ENCODE measurements at regions not wholly inside any gene's neighbourhood (a gene's known extent, or its start where the extent isn't known, plus 50 kb on each side); places are given as distances from the start of the nearest gene placed in this dataset.

DNA sequence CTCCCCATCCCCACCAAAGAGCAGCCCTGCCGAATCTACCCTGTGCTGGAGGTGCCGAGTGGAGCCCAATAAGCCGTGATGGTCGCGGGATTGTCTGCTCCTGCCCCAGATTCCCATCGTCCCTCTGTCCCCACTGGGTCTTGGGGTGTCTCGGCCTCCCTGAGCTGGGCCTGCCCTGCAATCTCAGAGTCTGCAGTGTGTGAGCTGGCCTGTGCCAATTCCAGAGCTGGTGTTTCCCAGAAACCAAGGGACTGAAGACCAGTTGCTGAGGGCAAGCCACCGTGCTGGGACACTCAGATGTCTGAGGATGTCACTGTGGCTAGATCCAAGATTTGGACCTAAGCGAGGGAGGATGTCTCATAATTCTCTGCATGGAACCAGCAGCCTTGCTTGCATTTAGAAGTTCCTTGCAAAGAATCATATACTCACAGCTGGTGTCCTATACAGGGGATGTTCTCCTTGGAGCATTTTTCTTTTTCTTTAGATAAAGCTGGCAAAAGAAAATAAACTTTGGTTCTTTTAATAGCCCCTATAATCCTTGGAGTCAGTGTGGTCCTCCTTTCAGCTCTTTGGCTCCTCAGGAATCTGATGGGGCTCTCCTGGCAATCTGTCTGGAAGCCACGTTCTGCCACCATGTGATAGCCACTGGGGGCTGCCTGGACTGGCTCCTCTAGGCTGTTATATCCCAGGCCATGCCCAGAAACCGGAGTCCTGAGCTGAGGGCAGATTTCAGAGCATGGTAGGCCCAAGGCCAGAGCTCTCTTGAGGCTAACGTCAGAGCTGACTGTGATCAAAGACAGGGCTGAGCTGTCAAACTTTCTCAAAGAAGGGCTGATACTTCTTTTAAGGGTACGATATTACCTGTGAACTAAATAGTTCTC lies 140.1 kb upstream of the HAAO start (continued):
- no peak for TF ChIP-seq ZNF331 (CRISPR knock-in tag; IDR thresholded peaks at IDR 0.05; ENCODE audit: low read depth)
- no peak for TF ChIP-seq STAT1 (IDR thresholded peaks at IDR 0.05; ENCODE audit: unreplicated experiment)
- no peak for TF ChIP-seq ZNF114 (CRISPR knock-in tag; IDR thresholded peaks at IDR 0.05)
- no peak for TF ChIP-seq ETS1 (IDR thresholded peaks at IDR 0.05)
- TF ChIP-seq JUNB (IDR thresholded peaks at IDR 0.05; ENCODE audit: unreplicated experiment) = no peak

DNA sequence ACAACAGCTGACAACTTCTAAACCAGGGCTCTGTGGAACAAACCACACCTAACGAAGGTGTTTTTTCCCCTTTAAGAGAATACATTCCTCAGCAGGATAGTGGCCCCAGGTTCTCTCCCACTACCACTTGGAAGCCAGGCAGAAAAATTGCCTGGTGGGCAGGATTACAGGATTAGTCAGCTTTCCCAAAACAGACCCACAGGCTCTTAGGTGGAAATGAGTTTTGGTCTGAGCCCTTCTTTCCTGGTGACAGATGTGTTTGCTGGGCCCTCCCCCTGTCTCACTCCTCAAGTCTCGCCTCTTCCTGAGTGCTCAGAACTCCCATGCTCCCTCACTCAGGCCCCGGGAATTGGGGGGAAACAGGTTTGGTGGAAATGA lies 139.4 kb upstream of the HAAO start:
- no peak overlapping the region for H3K4me2 ChIP-seq
- TF ChIP-seq ETS1 (IDR thresholded peaks at IDR 0.05) (no peak), JUNB (IDR thresholded peaks at IDR 0.05; ENCODE audit: unreplicated experiment) (no peak), CREB1 (CRISPR knock-in tag; IDR thresholded peaks at IDR 0.05; ENCODE audit: low read depth) (no peak), EZH2 (IDR thresholded peaks at IDR 0.05; ENCODE audit: low read depth, unreplicated experiment) (no peak), POLR2AphosphoS5 (IDR thresholded peaks at IDR 0.05; ENCODE audit: low read depth) (no peak), CTCF (conservative IDR thresholded peaks at IDR 0.05; ENCODE audit: low read depth in 2 of 2) (no peak), ZNF114 (CRISPR knock-in tag; IDR thresholded peaks at IDR 0.05) (no peak)
- TF ChIP-seq, protein P1, sequence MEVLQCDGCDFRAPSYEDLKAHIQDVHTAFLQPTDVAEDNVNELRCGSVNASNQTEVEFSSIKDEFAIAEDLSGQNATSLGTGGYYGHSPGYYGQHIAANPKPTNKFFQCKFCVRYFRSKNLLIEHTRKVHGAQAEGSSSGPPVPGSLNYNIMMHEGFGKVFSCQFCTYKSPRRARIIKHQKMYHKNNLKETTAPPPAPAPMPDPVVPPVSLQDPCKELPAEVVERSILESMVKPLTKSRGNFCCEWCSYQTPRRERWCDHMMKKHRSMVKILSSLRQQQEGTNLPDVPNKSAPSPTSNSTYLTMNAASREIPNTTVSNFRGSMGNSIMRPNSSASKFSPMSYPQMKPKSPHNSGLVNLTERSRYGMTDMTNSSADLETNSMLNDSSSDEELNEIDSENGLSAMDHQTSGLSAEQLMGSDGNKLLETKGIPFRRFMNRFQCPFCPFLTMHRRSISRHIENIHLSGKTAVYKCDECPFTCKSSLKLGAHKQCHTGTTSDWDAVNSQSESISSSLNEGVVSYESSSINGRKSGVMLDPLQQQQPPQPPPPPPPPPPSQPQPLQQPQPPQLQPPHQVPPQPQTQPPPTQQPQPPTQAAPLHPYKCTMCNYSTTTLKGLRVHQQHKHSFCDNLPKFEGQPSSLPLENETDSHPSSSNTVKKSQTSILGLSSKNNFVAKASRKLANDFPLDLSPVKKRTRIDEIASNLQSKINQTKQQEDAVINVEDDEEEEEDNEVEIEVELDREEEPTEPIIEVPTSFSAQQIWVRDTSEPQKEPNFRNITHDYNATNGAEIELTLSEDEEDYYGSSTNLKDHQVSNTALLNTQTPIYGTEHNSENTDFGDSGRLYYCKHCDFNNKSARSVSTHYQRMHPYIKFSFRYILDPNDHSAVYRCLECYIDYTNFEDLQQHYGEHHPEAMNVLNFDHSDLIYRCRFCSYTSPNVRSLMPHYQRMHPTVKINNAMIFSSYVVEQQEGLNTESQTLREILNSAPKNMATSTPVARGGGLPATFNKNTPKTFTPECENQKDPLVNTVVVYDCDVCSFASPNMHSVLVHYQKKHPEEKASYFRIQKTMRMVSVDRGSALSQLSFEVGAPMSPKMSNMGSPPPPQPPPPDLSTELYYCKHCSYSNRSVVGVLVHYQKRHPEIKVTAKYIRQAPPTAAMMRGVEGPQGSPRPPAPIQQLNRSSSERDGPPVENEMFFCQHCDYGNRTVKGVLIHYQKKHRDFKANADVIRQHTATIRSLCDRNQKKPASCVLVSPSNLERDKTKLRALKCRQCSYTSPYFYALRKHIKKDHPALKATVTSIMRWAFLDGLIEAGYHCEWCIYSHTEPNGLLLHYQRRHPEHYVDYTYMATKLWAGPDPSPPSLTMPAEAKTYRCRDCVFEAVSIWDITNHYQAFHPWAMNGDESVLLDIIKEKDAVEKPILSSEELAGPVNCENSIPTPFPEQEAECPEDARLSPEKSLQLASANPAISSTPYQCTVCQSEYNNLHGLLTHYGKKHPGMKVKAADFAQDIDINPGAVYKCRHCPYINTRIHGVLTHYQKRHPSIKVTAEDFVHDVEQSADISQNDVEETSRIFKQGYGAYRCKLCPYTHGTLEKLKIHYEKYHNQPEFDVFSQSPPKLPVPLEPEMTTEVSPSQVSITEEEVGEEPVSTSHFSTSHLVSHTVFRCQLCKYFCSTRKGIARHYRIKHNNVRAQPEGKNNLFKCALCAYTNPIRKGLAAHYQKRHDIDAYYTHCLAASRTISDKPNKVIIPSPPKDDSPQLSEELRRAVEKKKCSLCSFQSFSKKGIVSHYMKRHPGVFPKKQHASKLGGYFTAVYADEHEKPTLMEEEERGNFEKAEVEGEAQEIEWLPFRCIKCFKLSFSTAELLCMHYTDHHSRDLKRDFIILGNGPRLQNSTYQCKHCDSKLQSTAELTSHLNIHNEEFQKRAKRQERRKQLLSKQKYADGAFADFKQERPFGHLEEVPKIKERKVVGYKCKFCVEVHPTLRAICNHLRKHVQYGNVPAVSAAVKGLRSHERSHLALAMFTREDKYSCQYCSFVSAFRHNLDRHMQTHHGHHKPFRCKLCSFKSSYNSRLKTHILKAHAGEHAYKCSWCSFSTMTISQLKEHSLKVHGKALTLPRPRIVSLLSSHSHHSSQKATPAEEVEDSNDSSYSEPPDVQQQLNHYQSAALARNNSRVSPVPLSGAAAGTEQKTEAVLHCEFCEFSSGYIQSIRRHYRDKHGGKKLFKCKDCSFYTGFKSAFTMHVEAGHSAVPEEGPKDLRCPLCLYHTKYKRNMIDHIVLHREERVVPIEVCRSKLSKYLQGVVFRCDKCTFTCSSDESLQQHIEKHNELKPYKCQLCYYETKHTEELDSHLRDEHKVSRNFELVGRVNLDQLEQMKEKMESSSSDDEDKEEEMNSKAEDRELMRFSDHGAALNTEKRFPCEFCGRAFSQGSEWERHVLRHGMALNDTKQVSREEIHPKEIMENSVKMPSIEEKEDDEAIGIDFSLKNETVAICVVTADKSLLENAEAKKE (CRISPR knock-in tag; IDR thresholded peaks at IDR 0.05) = no peak

More for the DNA sequence above, 139.4 kb upstream of the HAAO start:
- Mint-ChIP-seq H3K4me3 (no peak overlapping the region), H3K27me3 (ENCODE audit: insufficient read depth, low read depth, poor library complexity) (peaks cover 7% of the 10 kb centered on the region), H3K27ac (no peak overlapping the region), H3K36me3 (ENCODE audit: low read depth) (no peaks in the 10 kb centered on the region), H3K4me1 (peaks cover 42% of the 10 kb centered on the region), H3K9me3 (no peaks in the 10 kb centered on the region)
- H3K4me3 ChIP-seq = no peak overlapping the region
- H3K9me2 ChIP-seq (ENCODE audit: insufficient read depth) = no peaks in the 10 kb centered on the region
- no peaks in the 10 kb centered on the region for H3K36me3 ChIP-seq (ENCODE audit: insufficient read depth)
- H4K20me1 ChIP-seq (replicated peaks; ENCODE audit: insufficient read depth) = no peaks in the 10 kb centered on the region
- H3K79me2 ChIP-seq (replicated peaks; ENCODE audit: insufficient read depth) = no peaks in the 10 kb centered on the region
- peak overlapping the region; percentile 66; the same call in 1 of the 2 replicates for H2AFZ ChIP-seq
- H3K27ac ChIP-seq (ENCODE audit: low read depth) = no peak overlapping the region
- H3F3A ChIP-seq (replicated peaks; ENCODE audit: low read depth) = no peaks in the 10 kb centered on the region; the same call in 1 of the 2 replicates
- DNase-seq (ENCODE audit: low spot score) (no peak), ATAC-seq (no peak)
- peaks cover 33% of the 10 kb centered on the region for H3K4me1 ChIP-seq (ENCODE audit: insufficient read depth)
- H3K27me3 ChIP-seq (ENCODE audit: insufficient read depth) = no peaks in the 10 kb centered on the region

Measured in GM23338 (cell line).